ENCODE measurements at regions not wholly inside any gene's neighbourhood (a gene's known extent, or its start where the extent isn't known, plus 50 kb on each side); places are given as distances from the start of the nearest gene placed in this dataset.

DNA sequence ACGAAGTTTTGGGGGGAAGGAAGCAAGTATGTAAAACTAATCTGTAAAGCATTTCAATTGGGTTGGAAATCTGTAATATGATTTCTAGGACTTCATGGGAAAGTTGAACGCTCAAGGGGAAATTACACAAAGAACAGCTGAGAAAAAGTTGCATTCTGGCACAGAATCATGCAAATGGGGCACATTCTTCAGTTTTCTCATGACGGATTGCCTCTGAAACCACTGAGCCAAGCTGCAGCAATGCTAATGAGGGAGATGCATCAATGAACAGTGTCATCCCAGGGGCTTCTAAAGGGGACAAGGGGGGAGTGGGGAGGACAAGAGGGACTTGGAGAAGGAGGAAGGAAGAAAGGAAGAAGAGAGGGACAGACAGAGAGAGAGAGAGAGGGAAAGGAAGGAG lies 291.4 kb upstream of the ATP11B start:
- no peaks in the 10 kb centered on the region for H3K27me3 ChIP-seq (ENCODE audit: control insufficient read depth in 3 of 3, insufficient read depth in 3 of 3, low read length in 2 of 3)
- H3K9me3 ChIP-seq (ENCODE audit: control insufficient read depth in 4 of 4, insufficient read depth in 3 of 4, low read length in 3 of 4): no peaks in the 10 kb centered on the region
- no peak overlapping the region for H3K9ac ChIP-seq (ENCODE audit: insufficient read depth in 1 of 2, low read length in 2 of 2)
- 42 to 70% methylated on average over 3 of the region's 3 CpGs for WGBS, 2 donors
- no peak for ATAC-seq (ENCODE audit: insufficient read depth, low FRiP score)
- TF ChIP-seq, protein P1, sequence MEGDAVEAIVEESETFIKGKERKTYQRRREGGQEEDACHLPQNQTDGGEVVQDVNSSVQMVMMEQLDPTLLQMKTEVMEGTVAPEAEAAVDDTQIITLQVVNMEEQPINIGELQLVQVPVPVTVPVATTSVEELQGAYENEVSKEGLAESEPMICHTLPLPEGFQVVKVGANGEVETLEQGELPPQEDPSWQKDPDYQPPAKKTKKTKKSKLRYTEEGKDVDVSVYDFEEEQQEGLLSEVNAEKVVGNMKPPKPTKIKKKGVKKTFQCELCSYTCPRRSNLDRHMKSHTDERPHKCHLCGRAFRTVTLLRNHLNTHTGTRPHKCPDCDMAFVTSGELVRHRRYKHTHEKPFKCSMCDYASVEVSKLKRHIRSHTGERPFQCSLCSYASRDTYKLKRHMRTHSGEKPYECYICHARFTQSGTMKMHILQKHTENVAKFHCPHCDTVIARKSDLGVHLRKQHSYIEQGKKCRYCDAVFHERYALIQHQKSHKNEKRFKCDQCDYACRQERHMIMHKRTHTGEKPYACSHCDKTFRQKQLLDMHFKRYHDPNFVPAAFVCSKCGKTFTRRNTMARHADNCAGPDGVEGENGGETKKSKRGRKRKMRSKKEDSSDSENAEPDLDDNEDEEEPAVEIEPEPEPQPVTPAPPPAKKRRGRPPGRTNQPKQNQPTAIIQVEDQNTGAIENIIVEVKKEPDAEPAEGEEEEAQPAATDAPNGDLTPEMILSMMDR (IDR thresholded peaks at IDR 0.05; ENCODE audit: control extremely low read depth, extremely low read depth): no peak
- no peaks in the 10 kb centered on the region for H3K36me3 ChIP-seq (ENCODE audit: control insufficient read depth in 4 of 4, insufficient read depth in 4 of 4, low read length in 4 of 4)
- no peak overlapping the region for H3K4me3 ChIP-seq
- H3K4me1 ChIP-seq (ENCODE audit: control insufficient read depth in 5 of 5, insufficient read depth in 5 of 5, low read length in 5 of 5): peaks cover 0 to 27% (median 0%) of the 10 kb centered on the region in 5 donors
- DNase-seq: peak; percentile 58 to 86 (median 83)
- H3K27ac ChIP-seq (ENCODE audit: low read depth in 1 of 2, low read length in 1 of 2): no peak overlapping the region

DNA sequence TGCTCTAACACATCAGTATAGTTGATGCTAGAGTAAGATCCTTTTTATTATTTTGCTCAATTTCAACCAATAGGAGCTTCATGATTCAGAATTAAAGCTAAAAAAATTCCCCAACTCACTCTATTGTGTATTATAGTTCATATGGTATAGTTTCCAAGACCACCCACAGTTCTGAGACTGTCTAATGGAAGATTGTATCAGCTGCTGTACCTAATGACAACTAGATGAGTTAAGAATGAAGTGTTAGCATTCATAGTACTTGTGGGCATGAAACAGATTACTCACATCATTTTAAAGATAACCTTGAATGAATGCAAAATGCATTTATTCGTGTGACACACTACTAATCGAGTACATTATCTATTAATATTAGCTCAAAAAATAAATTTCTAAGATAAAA lies 289.9 kb upstream of the ATP11B start:
- no peaks in the 10 kb centered on the region for H3K9me3 ChIP-seq (ENCODE audit: control insufficient read depth in 4 of 4, insufficient read depth in 3 of 4, low read length in 3 of 4)
- ATAC-seq (ENCODE audit: insufficient read depth, low FRiP score) (no peak), DNase-seq (peak in 2 of 3 donors; percentile 84 to 86)
- no peak overlapping the region for H3K4me3 ChIP-seq
- no peaks in the 10 kb centered on the region for H3K27me3 ChIP-seq (ENCODE audit: control insufficient read depth in 3 of 3, insufficient read depth in 3 of 3, low read length in 2 of 3)
- H3K4me1 ChIP-seq (ENCODE audit: control insufficient read depth in 5 of 5, insufficient read depth in 5 of 5, low read length in 5 of 5): peaks cover 0 to 27% (median 0%) of the 10 kb centered on the region in 5 donors
- no peak overlapping the region for H3K27ac ChIP-seq (ENCODE audit: low read depth in 1 of 2, low read length in 1 of 2)
- TF ChIP-seq, protein P1 (IDR thresholded peaks at IDR 0.05; ENCODE audit: control extremely low read depth, extremely low read depth): no peak
- no peak overlapping the region for H3K9ac ChIP-seq (ENCODE audit: insufficient read depth in 1 of 2, low read length in 2 of 2)
- no peaks in the 10 kb centered on the region for H3K36me3 ChIP-seq (ENCODE audit: control insufficient read depth in 4 of 4, insufficient read depth in 4 of 4, low read length in 4 of 4)
- WGBS, 2 donors: 64 to 72% methylated on average over 2 of the region's 2 CpGs

DNA sequence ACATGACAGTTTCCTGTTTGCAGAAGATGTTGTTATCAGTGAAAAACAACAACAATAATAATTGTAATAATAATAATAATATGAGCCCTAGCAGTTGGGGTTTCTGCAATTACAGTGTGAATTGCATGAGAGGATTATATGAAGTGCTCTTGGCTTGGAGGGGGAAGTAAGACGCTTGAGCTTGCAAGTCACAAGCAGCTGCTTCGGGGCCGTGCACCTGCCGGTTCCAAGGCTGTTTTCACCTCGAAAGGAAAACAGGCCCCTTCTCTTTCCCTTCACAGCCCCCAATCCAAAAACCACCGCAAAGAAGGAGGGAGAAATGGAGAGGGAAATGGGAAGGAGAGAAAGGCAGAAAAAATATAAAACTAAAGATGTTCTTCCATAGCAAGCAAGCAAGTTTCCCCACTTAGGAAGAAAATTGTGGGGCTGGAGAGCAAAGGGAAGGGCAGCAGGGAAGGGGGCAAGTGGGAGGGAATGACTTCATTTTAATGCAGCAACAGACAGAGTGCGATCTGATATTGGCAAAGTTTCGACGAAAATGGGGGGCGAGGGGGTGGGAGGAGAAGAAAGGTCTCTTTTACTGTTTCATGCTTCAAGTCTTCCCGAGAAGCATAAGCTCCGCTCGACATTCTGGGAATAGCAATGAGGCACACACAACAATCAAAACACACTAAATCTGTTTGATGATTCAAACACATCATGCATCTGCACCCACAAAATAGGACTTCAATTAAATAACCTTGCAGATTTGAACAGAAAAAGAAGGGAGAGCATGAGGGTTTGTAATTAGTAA lies 284.2 kb upstream of the ATP11B start:
- WGBS, 2 donors: 36 to 43% methylated on average over 13 of the region's 13 CpGs
- DNase-seq: peak; percentile 21 to 49 (median 45)
- Histone ChIP-seq H3K9me3 (ENCODE audit: control insufficient read depth in 4 of 4, insufficient read depth in 3 of 4, low read length in 3 of 4) (no peaks in the 10 kb centered on the region), H3K27ac (ENCODE audit: low read depth in 1 of 2, low read length in 1 of 2) (no peak overlapping the region), H3K4me1 (ENCODE audit: control insufficient read depth in 5 of 5, insufficient read depth in 5 of 5, low read length in 5 of 5) (peaks cover 0 to 5% (median 0%) of the 10 kb centered on the region in 5 donors), H3K4me3 (no peak overlapping the region), H3K9ac (ENCODE audit: insufficient read depth in 1 of 2, low read length in 2 of 2) (no peak overlapping the region), H3K27me3 (ENCODE audit: control insufficient read depth in 3 of 3, insufficient read depth in 3 of 3, low read length in 2 of 3) (no peaks in the 10 kb centered on the region), H3K36me3 (ENCODE audit: control insufficient read depth in 4 of 4, insufficient read depth in 4 of 4, low read length in 4 of 4) (no peaks in the 10 kb centered on the region)
- no peak for ATAC-seq (ENCODE audit: insufficient read depth, low FRiP score)
- TF ChIP-seq, protein P1 (IDR thresholded peaks at IDR 0.05; ENCODE audit: control extremely low read depth, extremely low read depth): no peak
